ENCODE measurements at regions not wholly inside any gene's neighbourhood (a gene's known extent, or its start where the extent isn't known, plus 50 kb on each side); places are given as distances from the start of the nearest gene placed in this dataset.
A peak's percentile ranks its signal among the peaks of the same experiment; 100 is the strongest.

- DNase-seq: no peak
Observed at GRCh38 chr15:85847031-85847430, 52.3 kb upstream of the KLHL25 start.

GRCh38 chr15:85849946-85850345 is 55.2 kb upstream of the KLHL25 start:
- no peak for DNase-seq

- no peak for DNase-seq
Observed at GRCh38 chr15:85852969-85853368, 58.2 kb upstream of the KLHL25 start.

GRCh38 chr15:85854345-85855097 is 59.8 kb upstream of the KLHL25 start:
- DNase-seq: no peak

GRCh38 chr15:85858586-85859375 is 64.1 kb upstream of the KLHL25 start:
- peak; percentile 76 for DNase-seq

GRCh38 chr15:85859671-85860070 is 64.9 kb upstream of the KLHL25 start:
- DNase-seq: no peak

- DNase-seq: no peak
Observed at GRCh38 chr15:85860394-85861161, 65.9 kb upstream of the KLHL25 start.

GRCh38 chr15:85865070-85865684 is 70.5 kb upstream of the KLHL25 start:
- no peak for DNase-seq

GRCh38 chr15:85867250-85867649 is 72.5 kb upstream of the KLHL25 start:
- DNase-seq: no peak

GRCh38 chr15:85869124-85869523 is 74.4 kb upstream of the KLHL25 start:
- no peak for DNase-seq

GRCh38 chr15:85870216-85871014 is 75.7 kb upstream of the KLHL25 start:
- no peak for DNase-seq

- no peak for DNase-seq
Observed at GRCh38 chr15:85871545-85871944, 76.8 kb upstream of the KLHL25 start.

GRCh38 chr15:85872125-85872524 is 77.4 kb upstream of the KLHL25 start:
- no peak for DNase-seq

- DNase-seq: no peak
Observed at GRCh38 chr15:85874236-85874635, 79.5 kb upstream of the KLHL25 start.

- DNase-seq: no peak
Observed at GRCh38 chr15:85875756-85876155, 81.0 kb upstream of the KLHL25 start.

- DNase-seq: no peak
Observed at GRCh38 chr15:85878828-85879225, 84.1 kb upstream of the KLHL25 start.

- no peak for DNase-seq
Observed at GRCh38 chr15:85879334-85880163, 84.8 kb upstream of the KLHL25 start.

- DNase-seq: no peak
Observed at GRCh38 chr15:85880501-85881190, 85.9 kb upstream of the KLHL25 start.

GRCh38 chr15:85886309-85886811 is 91.6 kb upstream of the KLHL25 start:
- no peak for DNase-seq

GRCh38 chr15:85889956-85890619 is 95.4 kb upstream of the KLHL25 start:
- no peak for DNase-seq
